GM12872 (cell line): ENCODE measurements at regions not wholly inside any gene's neighbourhood (a gene's known extent, or its start where the extent isn't known, plus 50 kb on each side); places are given as distances from the start of the nearest gene placed in this dataset.

Experiments
- TF ChIP-seq, protein P1 (sequence below): IDR thresholded peaks from 3 replicates; pipeline ENCODE4 v1.5.1; 2011; ENCODE audit warnings: low read depth, mild to moderate bottlenecking, low read length, moderate library complexity; ENCODE audit not compliant: insufficient read depth

DNA sequence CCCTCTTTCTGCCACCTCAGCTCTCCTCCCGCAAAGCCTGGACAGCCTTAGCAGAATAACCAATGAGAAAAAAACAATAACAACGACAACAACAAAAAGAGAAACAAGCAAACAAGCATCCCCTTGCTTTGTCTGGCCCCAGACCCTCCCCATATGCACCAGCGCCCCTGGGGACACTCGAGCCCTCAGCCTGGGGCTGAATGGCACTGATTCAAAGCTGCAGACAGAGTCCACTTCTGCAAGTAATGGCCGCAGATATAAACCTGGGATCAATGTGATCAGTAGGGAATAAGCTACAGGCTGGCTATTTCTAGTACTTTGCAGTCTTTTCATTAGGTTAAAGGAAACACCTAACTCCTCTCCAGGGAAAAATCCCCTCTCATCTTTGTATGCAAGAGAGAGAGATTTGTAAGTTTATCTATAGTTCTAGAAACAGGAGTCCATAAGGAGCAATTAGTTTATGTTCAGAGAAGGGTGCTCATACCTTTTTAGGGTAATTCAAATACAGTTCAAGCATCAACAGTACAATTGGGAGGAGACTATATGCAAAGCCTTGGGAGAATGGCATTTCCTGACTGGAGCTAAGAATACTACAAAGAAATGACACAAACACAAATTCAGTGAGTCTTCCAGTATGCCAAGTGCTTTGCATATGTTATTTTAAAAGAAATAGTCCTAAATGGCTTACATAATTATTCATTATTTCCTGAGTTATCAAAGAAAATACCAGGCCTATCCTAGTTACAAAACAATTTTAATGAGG is 122.3 kb upstream of the DDX18 start:
- TF ChIP-seq, protein P1, sequence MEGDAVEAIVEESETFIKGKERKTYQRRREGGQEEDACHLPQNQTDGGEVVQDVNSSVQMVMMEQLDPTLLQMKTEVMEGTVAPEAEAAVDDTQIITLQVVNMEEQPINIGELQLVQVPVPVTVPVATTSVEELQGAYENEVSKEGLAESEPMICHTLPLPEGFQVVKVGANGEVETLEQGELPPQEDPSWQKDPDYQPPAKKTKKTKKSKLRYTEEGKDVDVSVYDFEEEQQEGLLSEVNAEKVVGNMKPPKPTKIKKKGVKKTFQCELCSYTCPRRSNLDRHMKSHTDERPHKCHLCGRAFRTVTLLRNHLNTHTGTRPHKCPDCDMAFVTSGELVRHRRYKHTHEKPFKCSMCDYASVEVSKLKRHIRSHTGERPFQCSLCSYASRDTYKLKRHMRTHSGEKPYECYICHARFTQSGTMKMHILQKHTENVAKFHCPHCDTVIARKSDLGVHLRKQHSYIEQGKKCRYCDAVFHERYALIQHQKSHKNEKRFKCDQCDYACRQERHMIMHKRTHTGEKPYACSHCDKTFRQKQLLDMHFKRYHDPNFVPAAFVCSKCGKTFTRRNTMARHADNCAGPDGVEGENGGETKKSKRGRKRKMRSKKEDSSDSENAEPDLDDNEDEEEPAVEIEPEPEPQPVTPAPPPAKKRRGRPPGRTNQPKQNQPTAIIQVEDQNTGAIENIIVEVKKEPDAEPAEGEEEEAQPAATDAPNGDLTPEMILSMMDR: no peak

DNA sequence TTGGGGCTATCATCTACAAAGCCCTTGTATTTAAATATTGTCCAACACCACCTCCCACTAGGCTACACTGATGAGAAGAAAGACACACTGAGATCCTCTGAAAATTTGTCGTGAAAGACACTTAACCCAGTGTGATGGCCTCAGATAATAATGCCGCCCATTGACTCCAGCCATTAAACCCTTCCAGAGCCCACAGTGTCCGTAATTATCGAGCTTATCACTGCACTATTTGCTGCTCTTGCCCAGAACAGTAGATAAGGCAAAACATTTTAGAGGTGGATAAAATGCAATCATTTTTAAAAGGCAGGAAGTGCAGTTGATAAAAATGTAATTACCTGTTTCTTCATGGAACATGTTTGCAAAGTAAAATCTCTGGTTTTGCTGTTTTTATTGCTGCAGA is 121.3 kb upstream of the DDX18 start:
- TF ChIP-seq, protein P1: no peak

DNA sequence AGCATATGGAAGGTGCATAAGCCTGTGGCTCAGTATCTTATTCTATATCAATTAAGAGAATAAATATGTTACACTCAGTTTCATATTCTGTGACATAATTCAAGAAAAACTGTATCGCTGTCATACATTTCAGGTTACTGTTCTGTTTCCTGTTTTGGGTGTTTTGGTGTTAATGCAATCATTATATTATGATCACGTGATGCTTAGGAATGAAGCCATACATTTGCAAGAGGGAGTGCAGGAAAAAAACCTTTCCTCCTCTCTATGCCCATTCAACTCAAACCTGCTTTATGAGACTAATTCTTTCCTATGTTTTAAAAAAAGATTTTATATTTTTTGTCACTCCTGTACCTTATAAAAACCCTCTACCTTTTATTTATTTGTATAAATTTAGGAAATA is 120.8 kb upstream of the DDX18 start:
- TF ChIP-seq, protein P1: no peak

DNA sequence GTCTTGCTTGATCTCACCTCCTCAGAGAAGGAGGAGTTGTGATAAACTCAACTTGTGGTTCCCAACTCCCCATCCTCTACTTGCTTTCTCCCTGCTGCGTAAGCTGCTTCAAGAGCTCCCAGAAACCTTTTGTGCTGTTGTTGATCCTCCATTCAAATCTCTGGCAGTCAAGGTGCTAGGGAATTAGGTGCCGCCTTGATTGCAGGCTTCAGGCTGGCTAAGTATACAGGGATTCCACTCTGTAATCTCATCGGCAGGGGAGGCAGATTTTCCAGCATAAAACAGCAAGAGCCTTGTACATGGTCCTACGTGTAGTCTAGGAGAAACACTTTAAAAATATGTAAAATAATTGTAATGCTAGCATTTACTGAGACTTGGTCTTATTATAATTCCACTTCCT is 116.2 kb upstream of the DDX18 start:
- TF ChIP-seq, protein P1: no peak

DNA sequence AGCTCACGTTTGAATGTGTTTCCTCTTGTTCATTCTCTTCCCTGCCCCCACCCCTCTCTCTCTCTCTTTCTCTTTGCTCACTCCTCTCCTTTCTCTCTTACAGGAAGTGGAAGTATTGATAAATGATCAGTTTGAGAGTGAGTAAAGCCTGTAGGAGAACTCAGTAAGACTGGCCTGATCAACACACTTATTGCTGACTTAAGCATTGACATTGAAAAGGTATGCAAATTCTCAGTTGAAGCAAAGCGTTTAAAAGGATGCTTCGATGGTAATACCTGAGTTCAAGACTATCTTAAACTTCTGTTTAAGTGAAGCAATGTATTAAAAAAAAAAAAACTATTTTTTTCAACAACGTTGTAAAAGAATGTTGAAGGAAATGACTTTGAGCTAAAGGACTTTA is 115.7 kb upstream of the DDX18 start:
- TF ChIP-seq, protein P1: no peak

DNA sequence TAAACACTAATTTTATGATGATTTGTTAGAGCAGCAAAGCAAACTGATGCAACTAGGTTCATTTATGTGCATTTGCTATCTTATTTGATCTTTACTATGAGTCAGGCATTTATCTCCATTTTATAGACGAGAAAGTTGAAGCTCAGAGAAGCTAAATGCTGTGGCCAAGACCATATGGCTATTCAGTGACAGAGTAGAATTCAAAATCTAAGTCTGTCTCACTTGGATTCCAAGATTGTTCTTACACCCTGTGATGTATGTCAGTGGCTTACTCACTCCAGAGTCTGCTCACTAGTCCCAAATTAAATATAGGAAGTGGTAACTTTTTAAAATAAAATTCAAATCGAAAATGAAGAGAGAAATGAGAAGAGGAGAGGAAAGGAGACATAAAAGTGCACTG is 114.0 kb upstream of the DDX18 start:
- TF ChIP-seq, protein P1: no peak

DNA sequence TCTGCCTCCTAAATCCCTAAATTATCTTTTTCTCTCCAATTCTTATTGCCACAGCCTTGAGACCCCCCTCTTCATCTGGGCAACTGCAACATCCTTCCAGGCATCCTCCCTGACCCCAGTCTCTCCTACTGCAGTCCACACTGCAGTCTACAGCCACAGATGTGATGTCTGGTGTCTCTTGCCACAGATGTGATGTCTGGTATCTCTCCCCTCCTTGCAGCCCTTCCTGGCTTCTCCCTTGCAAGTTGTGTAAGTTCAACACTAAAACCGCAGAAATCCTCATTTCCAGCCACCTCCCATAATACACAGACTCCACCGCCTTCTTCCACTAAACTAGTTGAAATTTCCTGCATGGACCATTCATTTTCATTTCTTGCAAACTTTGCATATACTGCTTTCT is 113.1 kb upstream of the DDX18 start:
- TF ChIP-seq, protein P1: no peak
